ENCODE measurements at regions not wholly inside any gene's neighbourhood (a gene's known extent, or its start where the extent isn't known, plus 50 kb on each side); places are given as distances from the start of the nearest gene placed in this dataset.
A peak's percentile ranks its signal among the peaks of the same experiment; 100 is the strongest.

GRCh38 chr11:91854780-91855179 lies 369.8 kb upstream of the FAT3 start:
- DNase-seq: no peak

- no peak for DNase-seq
Measured at GRCh38 chr11:91854171-91854570, 370.4 kb upstream of the FAT3 start.

- DNase-seq: no peak
Measured at GRCh38 chr11:91851908-91852307, 372.7 kb upstream of the FAT3 start.

GRCh38 chr11:91850533-91851275 lies 373.9 kb upstream of the FAT3 start:
- no peak for DNase-seq

DNA sequence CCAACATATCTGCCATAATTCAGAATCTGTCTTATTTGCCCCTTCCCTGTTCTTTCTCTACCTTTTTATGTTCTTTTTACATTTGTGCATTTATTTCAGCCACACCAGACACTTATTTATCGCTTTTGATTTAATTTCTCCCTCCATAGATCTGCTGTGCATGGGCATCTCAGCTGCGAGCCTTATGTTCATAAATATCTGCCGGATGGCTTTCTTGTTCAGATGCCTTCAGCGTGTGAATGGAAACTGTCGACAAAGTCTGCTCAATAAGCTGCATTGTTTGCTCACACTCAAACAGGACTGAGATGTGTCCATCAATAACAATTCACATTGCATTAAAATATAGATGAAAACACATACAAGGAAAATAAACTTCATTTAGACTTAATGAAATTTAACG lies 374.6 kb upstream of the FAT3 start:
- no peak for DNase-seq

GRCh38 chr11:91846649-91847048 lies 378.0 kb upstream of the FAT3 start:
- no peak for DNase-seq

- DNase-seq: no peak
Measured at GRCh38 chr11:91846002-91846401, 378.6 kb upstream of the FAT3 start.

DNA sequence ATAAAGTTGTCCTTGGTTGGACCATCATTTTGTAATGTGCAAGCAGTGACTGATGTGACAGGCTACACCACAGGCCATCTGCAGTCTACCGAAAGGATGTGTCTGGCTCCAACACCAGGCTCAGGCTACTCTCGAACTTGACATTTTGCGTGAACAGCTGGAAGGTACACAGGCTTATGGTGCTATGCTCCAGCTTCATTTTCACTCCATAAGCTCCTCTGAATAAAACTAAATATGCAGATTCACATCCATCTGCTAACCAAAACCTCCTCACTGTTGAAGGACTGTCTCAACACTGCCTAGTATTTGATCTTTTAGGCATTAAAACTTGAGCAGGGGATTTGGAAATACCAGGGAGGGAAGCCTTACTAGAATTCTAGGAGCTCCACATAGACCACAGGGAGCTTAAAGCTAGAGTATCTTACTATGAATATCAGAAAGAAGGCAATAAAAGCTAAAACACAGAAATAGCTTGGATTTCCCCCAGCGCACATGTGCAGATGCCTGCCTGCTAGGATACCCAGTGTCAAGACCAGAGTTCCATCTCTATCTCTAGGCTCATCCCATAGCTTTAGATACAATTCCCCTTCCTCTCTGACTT lies 383.9 kb upstream of the FAT3 start:
- DNase-seq: no peak

DNA sequence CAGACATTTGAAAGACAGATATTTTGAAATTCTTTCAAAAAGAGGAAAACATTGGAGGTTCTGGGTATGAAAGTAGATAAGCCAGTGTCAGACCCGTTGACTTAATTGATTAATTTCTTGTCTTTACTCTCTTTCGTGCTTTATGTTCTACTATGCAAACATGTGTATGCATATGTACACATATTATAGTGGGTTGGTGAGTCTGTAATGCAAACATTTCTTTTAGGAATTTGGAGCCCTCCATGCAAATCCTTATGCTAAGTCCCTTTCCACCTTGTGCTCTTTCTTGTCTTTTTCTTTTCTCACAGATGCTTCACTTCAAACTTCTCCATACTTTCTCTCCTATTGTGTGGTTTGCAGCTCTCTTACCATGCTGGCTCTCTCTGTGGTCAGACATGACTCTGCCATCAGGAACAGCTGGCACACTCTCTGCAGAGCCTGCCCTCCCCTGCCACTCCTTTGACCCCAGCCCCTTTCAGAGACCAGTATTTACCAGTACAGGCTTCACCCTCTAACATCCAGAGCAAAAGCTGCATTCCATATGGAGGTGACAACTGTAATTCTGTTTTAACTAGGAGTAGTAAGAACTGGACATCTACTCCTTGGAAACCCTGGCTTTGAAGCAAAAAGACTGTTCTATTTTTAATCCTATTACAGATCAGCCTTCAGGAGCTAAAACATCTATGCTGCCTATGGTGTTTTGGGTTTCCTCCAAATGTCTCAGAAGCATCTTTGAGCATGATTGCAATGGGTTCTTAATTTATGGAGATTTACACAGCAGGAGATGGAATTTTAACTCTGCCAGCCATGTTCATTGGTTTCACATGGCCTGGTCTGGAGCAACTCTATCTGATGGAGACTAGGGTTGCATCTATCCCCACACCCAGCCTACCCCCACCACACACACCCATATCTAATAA lies 386.9 kb upstream of the FAT3 start:
- no peak for DNase-seq

GRCh38 chr11:91835051-91835560 lies 389.5 kb upstream of the FAT3 start:
- no peak for DNase-seq

DNA sequence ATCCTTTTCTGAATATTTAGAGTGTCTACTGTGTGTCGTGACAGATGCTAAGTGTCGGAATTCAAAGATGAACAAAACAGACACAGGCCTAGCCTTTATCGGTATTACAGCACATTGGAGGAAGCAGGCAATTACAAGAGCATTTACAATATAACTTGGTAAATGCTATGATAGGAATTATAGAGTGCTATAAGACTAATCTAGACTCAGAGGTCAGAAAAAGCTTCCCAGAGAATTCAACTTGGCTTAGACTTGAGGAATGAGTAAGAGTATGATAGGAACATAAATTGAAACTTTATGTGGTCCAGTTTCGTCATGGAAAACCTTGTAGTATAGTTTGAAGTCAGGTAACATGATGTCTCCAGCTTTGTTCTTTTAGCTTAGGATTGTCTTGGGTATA lies 395.7 kb upstream of the FAT3 start:
- no peak for DNase-seq

DNA sequence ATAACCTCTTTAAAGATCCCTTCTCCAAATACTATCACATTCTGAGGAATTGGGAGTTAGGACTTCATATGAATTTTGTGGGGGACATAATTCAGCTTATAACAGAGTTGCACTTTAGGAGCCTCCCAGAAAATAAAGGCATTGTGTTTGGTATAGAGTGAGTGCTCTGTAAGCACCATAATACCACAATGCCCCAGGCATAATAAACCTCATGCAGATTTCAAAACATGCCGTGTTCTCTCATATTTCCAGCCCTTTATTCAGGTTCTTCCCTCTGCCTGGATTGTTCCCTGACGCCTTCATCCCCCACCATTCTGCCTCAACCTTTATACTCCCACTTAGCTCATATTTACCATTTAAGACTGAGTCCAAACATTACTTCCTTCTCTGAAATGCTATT lies 398.8 kb upstream of the FAT3 start:
- no peak for DNase-seq

- DNase-seq: no peak
Measured at GRCh38 chr11:91823252-91823830, 401.3 kb upstream of the FAT3 start.

DNA sequence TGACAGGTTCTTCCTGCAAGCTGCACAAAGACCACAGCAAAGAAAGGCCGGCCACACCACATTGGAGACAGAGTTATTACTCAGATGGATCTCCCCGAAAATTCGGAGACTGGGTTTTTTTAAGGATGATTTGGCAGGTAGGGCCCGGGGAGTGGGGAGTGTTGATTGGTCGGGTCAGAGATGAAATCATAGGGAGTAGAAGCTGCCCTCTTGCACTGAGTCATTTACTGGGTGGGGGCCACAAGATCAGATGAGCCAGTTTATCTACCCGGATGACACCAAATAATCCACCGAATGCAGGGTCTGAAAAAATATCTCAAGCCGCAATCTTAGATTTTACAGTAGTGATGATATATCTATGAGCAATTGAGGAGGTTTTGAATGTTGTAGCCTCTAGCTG lies 401.8 kb upstream of the FAT3 start:
- DNase-seq: no peak

- no peak for DNase-seq
Measured at GRCh38 chr11:91820709-91821108, 403.9 kb upstream of the FAT3 start.

- DNase-seq: no peak
Measured at GRCh38 chr11:91819777-91820176, 404.8 kb upstream of the FAT3 start.

- no peak for DNase-seq
Measured at GRCh38 chr11:91819195-91819594, 405.4 kb upstream of the FAT3 start.

GRCh38 chr11:91817996-91818395 lies 406.6 kb upstream of the FAT3 start:
- no peak for DNase-seq

GRCh38 chr11:91813263-91813662 lies 411.4 kb upstream of the FAT3 start:
- DNase-seq: no peak

GRCh38 chr11:91810871-91811270 lies 413.7 kb upstream of the FAT3 start:
- no peak for DNase-seq

GRCh38 chr11:91805293-91805692 lies 419.3 kb upstream of the FAT3 start:
- no peak for DNase-seq

DNA sequence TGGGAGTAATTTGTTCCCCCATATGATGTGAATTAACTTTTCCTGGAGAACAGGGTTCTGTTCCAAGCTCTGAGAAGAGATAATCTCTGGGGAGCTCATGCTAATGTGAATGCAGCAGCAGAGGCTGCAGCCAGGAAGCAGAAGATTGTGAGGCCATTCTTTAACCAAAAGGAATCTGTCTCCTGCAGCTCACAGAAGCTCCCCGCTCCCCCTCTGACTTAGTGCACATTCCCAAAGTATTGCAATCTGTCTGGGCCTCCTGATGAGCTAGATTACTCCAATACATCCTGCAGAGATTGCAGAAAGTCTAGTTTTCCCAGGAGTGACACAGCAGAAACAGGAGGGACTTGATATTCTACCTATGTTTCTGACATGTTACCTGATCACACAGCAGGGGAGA lies 420.6 kb upstream of the FAT3 start:
- DNase-seq: peak; percentile 5

GRCh38 chr11:91802475-91802874 lies 422.1 kb upstream of the FAT3 start:
- no peak for DNase-seq

Measured in kidney glomerular epithelial cell (primary cell).